Dedifferentiated amniotic fluid mesenchymal stem cell (primary cell): ENCODE measurements at regions not wholly inside any gene's neighbourhood (a gene's known extent, or its start where the extent isn't known, plus 50 kb on each side); places are given as distances from the start of the nearest gene placed in this dataset.
A peak's percentile ranks its signal among the peaks of the same experiment; 100 is the strongest.

Experiments used
- DNase-seq: peaks from one replicate; pipeline ENCODE4 v3.0.0-alpha.2; 2016; ENCODE audit errors: extremely low spot score

GRCh38 chr10:69716711-69717560, 84.8 kb upstream of the COL13A1 start:
- DNase-seq: no peak

GRCh38 chr10:69718951-69719350, 82.8 kb upstream of the COL13A1 start:
- DNase-seq: no peak

GRCh38 chr10:69721690-69722310, 79.9 kb upstream of the COL13A1 start:
- DNase-seq: no peak

- DNase-seq: no peak
Observed at GRCh38 chr10:69723653-69724052, 78.1 kb upstream of the COL13A1 start.

GRCh38 chr10:69726850-69727249, 74.9 kb upstream of the COL13A1 start:
- no peak for DNase-seq

- DNase-seq: no peak
Observed at GRCh38 chr10:69728335-69728870, 73.3 kb upstream of the COL13A1 start.

- DNase-seq: no peak
Observed at GRCh38 chr10:69729326-69730048, 72.2 kb upstream of the COL13A1 start.

GRCh38 chr10:69730251-69731156, 71.2 kb upstream of the COL13A1 start:
- DNase-seq: peak; percentile 38

GRCh38 chr10:69731184-69731583, 70.5 kb upstream of the COL13A1 start:
- peak; percentile 57 for DNase-seq

GRCh38 chr10:69731698-69732097, 70.0 kb upstream of the COL13A1 start:
- no peak for DNase-seq

- no peak for DNase-seq
Observed at GRCh38 chr10:69732147-69732825, 69.4 kb upstream of the COL13A1 start.

GRCh38 chr10:69732826-69733150, 68.9 kb upstream of the COL13A1 start:
- DNase-seq: no peak

GRCh38 chr10:69733791-69734261, 67.9 kb upstream of the COL13A1 start:
- DNase-seq: peak; percentile 28

- DNase-seq: no peak
Observed at GRCh38 chr10:69734416-69734796, 67.3 kb upstream of the COL13A1 start.

- DNase-seq: no peak
Observed at GRCh38 chr10:69734797-69735468, 66.8 kb upstream of the COL13A1 start.

GRCh38 chr10:69736886-69737641, 64.6 kb upstream of the COL13A1 start:
- no peak for DNase-seq

GRCh38 chr10:69738071-69738470, 63.6 kb upstream of the COL13A1 start:
- no peak for DNase-seq

- DNase-seq: no peak
Observed at GRCh38 chr10:69738858-69739435, 62.8 kb upstream of the COL13A1 start.

GRCh38 chr10:69739634-69740033, 62.1 kb upstream of the COL13A1 start:
- DNase-seq: no peak
